ENCODE measurements at regions not wholly inside any gene's neighbourhood (a gene's known extent, or its start where the extent isn't known, plus 50 kb on each side); places are given as distances from the start of the nearest gene placed in this dataset.

GRCh38 chr13:100904293-100904976 lies 229.8 kb upstream of the TMTC4 start:
- TF ChIP-seq FOXP2 (optimal IDR thresholded peaks at IDR 0.05; ENCODE audit: borderline replicate concordance, extremely low read depth, extremely low read length, insufficient read depth) = no peak
- TF ChIP-seq, protein P1, sequence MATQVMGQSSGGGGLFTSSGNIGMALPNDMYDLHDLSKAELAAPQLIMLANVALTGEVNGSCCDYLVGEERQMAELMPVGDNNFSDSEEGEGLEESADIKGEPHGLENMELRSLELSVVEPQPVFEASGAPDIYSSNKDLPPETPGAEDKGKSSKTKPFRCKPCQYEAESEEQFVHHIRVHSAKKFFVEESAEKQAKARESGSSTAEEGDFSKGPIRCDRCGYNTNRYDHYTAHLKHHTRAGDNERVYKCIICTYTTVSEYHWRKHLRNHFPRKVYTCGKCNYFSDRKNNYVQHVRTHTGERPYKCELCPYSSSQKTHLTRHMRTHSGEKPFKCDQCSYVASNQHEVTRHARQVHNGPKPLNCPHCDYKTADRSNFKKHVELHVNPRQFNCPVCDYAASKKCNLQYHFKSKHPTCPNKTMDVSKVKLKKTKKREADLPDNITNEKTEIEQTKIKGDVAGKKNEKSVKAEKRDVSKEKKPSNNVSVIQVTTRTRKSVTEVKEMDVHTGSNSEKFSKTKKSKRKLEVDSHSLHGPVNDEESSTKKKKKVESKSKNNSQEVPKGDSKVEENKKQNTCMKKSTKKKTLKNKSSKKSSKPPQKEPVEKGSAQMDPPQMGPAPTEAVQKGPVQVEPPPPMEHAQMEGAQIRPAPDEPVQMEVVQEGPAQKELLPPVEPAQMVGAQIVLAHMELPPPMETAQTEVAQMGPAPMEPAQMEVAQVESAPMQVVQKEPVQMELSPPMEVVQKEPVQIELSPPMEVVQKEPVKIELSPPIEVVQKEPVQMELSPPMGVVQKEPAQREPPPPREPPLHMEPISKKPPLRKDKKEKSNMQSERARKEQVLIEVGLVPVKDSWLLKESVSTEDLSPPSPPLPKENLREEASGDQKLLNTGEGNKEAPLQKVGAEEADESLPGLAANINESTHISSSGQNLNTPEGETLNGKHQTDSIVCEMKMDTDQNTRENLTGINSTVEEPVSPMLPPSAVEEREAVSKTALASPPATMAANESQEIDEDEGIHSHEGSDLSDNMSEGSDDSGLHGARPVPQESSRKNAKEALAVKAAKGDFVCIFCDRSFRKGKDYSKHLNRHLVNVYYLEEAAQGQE (IDR thresholded peaks at IDR 0.05; ENCODE audit: insufficient read depth in 1 of 2, low read depth in 2 of 2, low read length in 2 of 2) = no peak
- TF ChIP-seq TAF1 (IDR thresholded peaks at IDR 0.05; ENCODE audit: borderline replicate concordance, insufficient read depth, low read length) = no peak
- no peak for TF ChIP-seq POLR2AphosphoS5 (IDR thresholded peaks at IDR 0.05; ENCODE audit: low read depth, low read length)
- TF ChIP-seq SIN3A (IDR thresholded peaks at IDR 0.05; ENCODE audit: borderline replicate concordance, insufficient read depth, low read length) = no peak

- no peak for TF ChIP-seq POLR2AphosphoS5 (IDR thresholded peaks at IDR 0.05; ENCODE audit: low read depth, low read length)
- TF ChIP-seq FOXP2 (optimal IDR thresholded peaks at IDR 0.05; ENCODE audit: borderline replicate concordance, extremely low read depth, extremely low read length, insufficient read depth) = no peak
- TF ChIP-seq, protein P1 (IDR thresholded peaks at IDR 0.05; ENCODE audit: insufficient read depth in 1 of 2, low read depth in 2 of 2, low read length in 2 of 2) = no peak
- no peak for TF ChIP-seq TAF1 (IDR thresholded peaks at IDR 0.05; ENCODE audit: borderline replicate concordance, insufficient read depth, low read length)
- no peak for TF ChIP-seq SIN3A (IDR thresholded peaks at IDR 0.05; ENCODE audit: borderline replicate concordance, insufficient read depth, low read length)
These were observed 225.2 kb upstream of the TMTC4 start for GRCh38 chr13:100899720-100900316.

DNA sequence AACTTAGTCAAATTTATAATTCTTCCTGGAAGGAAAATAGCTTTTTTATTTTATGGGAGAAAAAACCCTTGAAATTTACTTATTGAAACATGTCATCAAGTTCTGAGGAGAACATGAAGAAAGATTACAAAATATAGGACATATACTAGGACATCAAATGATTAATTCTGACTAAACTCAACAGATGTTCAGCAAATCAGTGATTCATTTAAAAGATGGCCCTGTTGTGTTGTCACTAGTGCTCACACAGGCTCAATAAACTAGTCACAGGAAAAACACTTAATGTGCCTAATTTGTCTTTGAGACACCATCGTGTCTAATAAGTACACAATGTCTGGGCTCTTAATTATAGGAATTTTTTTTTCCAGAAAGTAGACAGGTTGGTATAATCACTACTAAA lies 223.8 kb upstream of the TMTC4 start:
- TF ChIP-seq SIN3A (IDR thresholded peaks at IDR 0.05; ENCODE audit: borderline replicate concordance, insufficient read depth, low read length) (no peak), TAF1 (IDR thresholded peaks at IDR 0.05; ENCODE audit: borderline replicate concordance, insufficient read depth, low read length) (no peak), POLR2AphosphoS5 (IDR thresholded peaks at IDR 0.05; ENCODE audit: low read depth, low read length) (no peak), FOXP2 (optimal IDR thresholded peaks at IDR 0.05; ENCODE audit: borderline replicate concordance, extremely low read depth, extremely low read length, insufficient read depth) (no peak)

DNA sequence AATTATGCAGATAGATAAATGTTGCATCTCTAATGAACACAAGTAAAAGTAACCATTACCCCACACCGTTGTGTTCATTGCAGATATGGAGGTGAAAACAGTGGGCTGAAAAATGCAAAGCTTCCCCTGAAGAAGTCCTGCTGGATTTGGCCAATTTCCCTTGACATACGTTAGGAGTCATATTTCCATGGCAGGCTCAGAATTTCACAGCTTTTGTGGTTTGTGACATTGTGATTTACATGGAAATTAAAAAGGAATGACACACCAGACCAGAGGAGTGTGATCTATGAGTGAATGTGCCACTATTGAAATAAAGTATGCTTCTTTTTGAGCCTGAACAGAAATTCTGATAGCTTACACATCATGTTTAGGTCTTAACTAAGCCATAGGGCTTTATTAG lies 221.1 kb upstream of the TMTC4 start:
- no peak for TF ChIP-seq TAF1 (IDR thresholded peaks at IDR 0.05; ENCODE audit: borderline replicate concordance, insufficient read depth, low read length)
- TF ChIP-seq POLR2AphosphoS5 (IDR thresholded peaks at IDR 0.05; ENCODE audit: low read depth, low read length) = no peak
- TF ChIP-seq, protein P1 (IDR thresholded peaks at IDR 0.05; ENCODE audit: insufficient read depth in 1 of 2, low read depth in 2 of 2, low read length in 2 of 2) = no peak
- TF ChIP-seq SIN3A (IDR thresholded peaks at IDR 0.05; ENCODE audit: borderline replicate concordance, insufficient read depth, low read length) = no peak
- no peak for TF ChIP-seq FOXP2 (optimal IDR thresholded peaks at IDR 0.05; ENCODE audit: borderline replicate concordance, extremely low read depth, extremely low read length, insufficient read depth)

DNA sequence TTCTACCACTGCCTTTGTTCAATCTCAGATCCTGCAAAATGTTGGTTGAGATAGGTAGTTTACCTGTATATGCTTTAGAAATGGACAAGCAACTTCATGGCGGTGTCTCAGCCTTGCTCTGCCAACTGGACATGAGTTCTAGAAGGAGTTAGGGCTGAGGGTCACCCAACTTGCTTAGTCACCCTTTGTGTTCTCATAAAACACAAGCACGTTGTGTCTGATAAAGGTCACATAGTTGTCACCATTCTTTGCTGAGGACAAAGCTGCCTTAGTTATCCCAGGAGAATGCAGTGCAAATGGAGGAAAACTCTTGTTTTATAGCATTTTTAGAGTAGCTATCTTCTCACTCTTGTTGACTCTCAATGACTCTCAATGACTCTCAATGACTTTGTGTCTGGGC lies 218.4 kb upstream of the TMTC4 start:
- TF ChIP-seq, protein P1 (IDR thresholded peaks at IDR 0.05; ENCODE audit: insufficient read depth in 1 of 2, low read depth in 2 of 2, low read length in 2 of 2) = no peak
- TF ChIP-seq FOXP2 (optimal IDR thresholded peaks at IDR 0.05; ENCODE audit: borderline replicate concordance, extremely low read depth, extremely low read length, insufficient read depth) (no peak), TAF1 (IDR thresholded peaks at IDR 0.05; ENCODE audit: borderline replicate concordance, insufficient read depth, low read length) (no peak), POLR2AphosphoS5 (IDR thresholded peaks at IDR 0.05; ENCODE audit: low read depth, low read length) (no peak), SIN3A (IDR thresholded peaks at IDR 0.05; ENCODE audit: borderline replicate concordance, insufficient read depth, low read length) (no peak)

Data from PFSK-1 (cell line).